Activated T-cell treated with anti-CD3 and anti-CD28 coated beads, Interleukin-2, amount 50 U/mL, for 48 hours (primary cell): ENCODE measurements at regions not wholly inside any gene's neighbourhood (a gene's known extent, or its start where the extent isn't known, plus 50 kb on each side); places are given as distances from the start of the nearest gene placed in this dataset.

Source experiments
- DNase-seq, 2 experiments: peaks; one replicate each; pipeline ENCODE4 v3.0.0-alpha.2; 2020

GRCh38 chr17:69605571-69605970 lies 191.1 kb downstream of the MAP2K6 start:
- DNase-seq = no peak

- DNase-seq = no peak
These were observed 191.8 kb downstream of the MAP2K6 start for GRCh38 chr17:69606142-69606800.

- DNase-seq = peak; percentile 36 to 48
These were observed 192.8 kb downstream of the MAP2K6 start for GRCh38 chr17:69607162-69607834.

- no peak for DNase-seq
These were observed 193.6 kb downstream of the MAP2K6 start for GRCh38 chr17:69608141-69608540.

- no peak for DNase-seq
These were observed 194.4 kb downstream of the MAP2K6 start for GRCh38 chr17:69608808-69609472.

GRCh38 chr17:69609473-69610305 lies 195.2 kb downstream of the MAP2K6 start:
- no peak for DNase-seq

- DNase-seq = no peak
These were observed 205.9 kb downstream of the MAP2K6 start for GRCh38 chr17:69620363-69620762.

GRCh38 chr17:69625474-69625873 lies 211.0 kb downstream of the MAP2K6 start:
- DNase-seq = no peak

GRCh38 chr17:69630056-69630635 lies 215.6 kb downstream of the MAP2K6 start:
- DNase-seq = no peak

GRCh38 chr17:69634844-69635243 lies 220.3 kb downstream of the MAP2K6 start:
- no peak for DNase-seq

GRCh38 chr17:69637446-69638156 lies 223.1 kb downstream of the MAP2K6 start:
- DNase-seq = no peak

- DNase-seq = no peak
These were observed 224.6 kb downstream of the MAP2K6 start for GRCh38 chr17:69639096-69639495.

- no peak for DNase-seq
These were observed 225.6 kb downstream of the MAP2K6 start for GRCh38 chr17:69640073-69640472.

- DNase-seq = no peak
These were observed 229.2 kb downstream of the MAP2K6 start for GRCh38 chr17:69643686-69644085.

- DNase-seq = no peak
These were observed 232.2 kb downstream of the MAP2K6 start for GRCh38 chr17:69646729-69647128.

GRCh38 chr17:69650881-69651280 lies 236.4 kb downstream of the MAP2K6 start:
- DNase-seq = no peak

GRCh38 chr17:69651921-69652320 lies 237.4 kb downstream of the MAP2K6 start:
- no peak for DNase-seq

- no peak for DNase-seq
These were observed 240.7 kb downstream of the MAP2K6 start for GRCh38 chr17:69654981-69655855.

GRCh38 chr17:69655902-69656301 lies 241.4 kb downstream of the MAP2K6 start:
- no peak for DNase-seq

- DNase-seq = no peak
These were observed 255.1 kb downstream of the MAP2K6 start for GRCh38 chr17:69669441-69670178.
